PC-9 (cell line): ENCODE measurements at regions not wholly inside any gene's neighbourhood (a gene's known extent, or its start where the extent isn't known, plus 50 kb on each side); places are given as distances from the start of the nearest gene placed in this dataset.

Experiments used
- BruUV-seq: library from RNA; stranded (reverse); fragments of 400-500 nt; replicated peaks from 2 replicates; lab custom pipeline; 2021; lab: Mats Ljungman, UMichigan
- CTCF ChIA-PET: fragments of 300-600 bp; sonication (Branson Sonifier 250); formaldehyde crosslinking; loops from one replicate; lab custom pipeline; 2022; ENCODE audit warnings: antibody characterized with exemption; lab: Charles Lee
- POLR2A ChIA-PET: fragments of 300-600 bp; sonication (Branson Sonifier 250); formaldehyde crosslinking; loops from one replicate; lab custom pipeline; 2022; ENCODE audit warnings: antibody characterized with exemption; ENCODE audit not compliant: unreplicated experiment; lab: Charles Lee
- DNase-seq, 2 experiments: peaks; one replicate each; pipeline versions ENCODE4 v3.0.0 to v3.0.0-alpha.2; 2015 to 2022; ENCODE audit warnings: mixed read lengths in 1 of 2
- H2AFZ ChIP-seq: fragments of 200-600 bp; sonication (generic); 2 replicates; pipeline ENCODE4 v1.8.1; 2017; ENCODE audit warnings: antibody characterized with exemption
- H3F3A ChIP-seq: fragments of 200-600 bp; sonication (generic); 2 replicates; pipeline ENCODE4 v1.8.1; 2017; ENCODE audit warnings: antibody characterized with exemption, mild to moderate bottlenecking, low read depth; ENCODE audit not compliant: insufficient read depth
- H3K27ac ChIP-seq: fragments of 200-600 bp; sonication (generic); 2 replicates; pipeline ENCODE4 v1.6.1; 2016; ENCODE audit warnings: mixed run types
- H3K27me3 ChIP-seq: fragments of 200-600 bp; sonication (generic); 2 replicates; pipeline ENCODE4 v1.6.1; 2016; ENCODE audit warnings: low read depth, mixed run types; ENCODE audit not compliant: insufficient read depth
- H3K36me3 ChIP-seq: fragments of 200-600 bp; sonication (generic); 2 replicates; pipeline ENCODE4 v1.6.1; 2016; ENCODE audit warnings: low read depth, mixed run types
- H3K4me1 ChIP-seq: fragments of 200-600 bp; sonication (generic); replicated peaks from 2 replicates; pipeline ENCODE4 v1.6.1; 2016; ENCODE audit warnings: mixed run types; ENCODE audit not compliant: insufficient read depth
- H3K4me2 ChIP-seq: fragments of 200-600 bp; sonication (generic); 2 replicates; pipeline ENCODE4 v1.6.1; 2017; ENCODE audit warnings: mixed run types
- H3K4me3 ChIP-seq: fragments of 200-600 bp; sonication (generic); 2 replicates; pipeline ENCODE4 v1.6.1; 2016; ENCODE audit warnings: mixed run types
- H3K79me2 ChIP-seq: fragments of 200-600 bp; sonication (generic); 2 replicates; pipeline ENCODE4 v1.6.1; 2017; ENCODE audit warnings: low read depth, mixed run types
- H3K9me2 ChIP-seq: fragments of 200-600 bp; sonication (generic); 2 replicates; pipeline ENCODE4 v1.8.1; 2017; ENCODE audit warnings: mild to moderate bottlenecking; ENCODE audit not compliant: insufficient read depth
- H3K9me3 ChIP-seq: fragments of 200-600 bp; sonication (generic); 2 replicates; pipeline ENCODE4 v1.8.1; 2016; ENCODE audit warnings: low read depth; ENCODE audit not compliant: insufficient read depth
- H4K20me1 ChIP-seq: fragments of 200-600 bp; sonication (generic); 2 replicates; pipeline ENCODE4 v1.8.1; 2017; ENCODE audit not compliant: insufficient read depth
- EZH2 ChIP-seq: fragments of 200-600 bp; sonication (generic); IDR thresholded peaks from 2 replicates; pipeline ENCODE4 v1.8.0; 2017; ENCODE audit warnings: antibody characterized with exemption, low read depth
- intact Hi-C: fragments of 100-400 bp; cut with micrococcal nuclease; formaldehyde crosslinking; loops from one replicate; pipeline ENCODE4 v1.10.0; 2022; ENCODE audit not compliant: unreplicated experiment
- TF ChIP-seq, protein P1 (sequence below): fragments of 200-600 bp; sonication (generic); conservative IDR thresholded peaks from 2 replicates; pipeline ENCODE4 v1.6.1; 2017; ENCODE audit warnings: mixed run types, antibody characterized with exemption, mild to moderate bottlenecking, moderate library complexity

DNA sequence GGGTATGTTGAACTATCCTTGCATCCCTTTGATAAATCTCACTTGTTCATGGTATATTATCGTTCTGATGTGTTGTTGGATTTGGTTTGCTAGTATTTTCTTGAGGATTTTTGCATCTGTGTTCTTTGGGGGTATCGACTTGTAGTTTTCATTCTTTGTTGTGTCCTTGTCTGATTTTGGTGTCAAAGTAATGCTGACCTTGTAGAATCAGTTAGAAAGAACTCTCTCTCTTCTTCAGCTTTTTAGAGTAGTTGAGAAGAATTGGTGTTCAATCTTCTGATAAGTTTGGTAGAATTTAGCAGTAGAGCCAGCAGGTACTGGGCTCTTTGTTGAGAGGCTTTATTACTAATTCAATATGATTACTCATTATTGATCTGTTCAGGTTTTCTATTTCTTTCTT is 707.2 kb upstream of the LRFN5 start:
- Histone ChIP-seq H2AFZ (no peak overlapping the region), H3K36me3 (no peaks in the 10 kb centered on the region), H3K9me3 (no peaks in the 10 kb centered on the region), H4K20me1 (no peaks in the 10 kb centered on the region), H3K4me2 (no peak overlapping the region), H3K27ac (no peak overlapping the region), H3K4me1 (no peaks in the 10 kb centered on the region), H3K79me2 (no peaks in the 10 kb centered on the region), H3K27me3 (no peaks in the 10 kb centered on the region), H3F3A (no peaks in the 10 kb centered on the region), H3K4me3 (no peak overlapping the region), H3K9me2 (no peaks in the 10 kb centered on the region)
- no TSS peak for BruUV-seq
- TF ChIP-seq, protein P1, sequence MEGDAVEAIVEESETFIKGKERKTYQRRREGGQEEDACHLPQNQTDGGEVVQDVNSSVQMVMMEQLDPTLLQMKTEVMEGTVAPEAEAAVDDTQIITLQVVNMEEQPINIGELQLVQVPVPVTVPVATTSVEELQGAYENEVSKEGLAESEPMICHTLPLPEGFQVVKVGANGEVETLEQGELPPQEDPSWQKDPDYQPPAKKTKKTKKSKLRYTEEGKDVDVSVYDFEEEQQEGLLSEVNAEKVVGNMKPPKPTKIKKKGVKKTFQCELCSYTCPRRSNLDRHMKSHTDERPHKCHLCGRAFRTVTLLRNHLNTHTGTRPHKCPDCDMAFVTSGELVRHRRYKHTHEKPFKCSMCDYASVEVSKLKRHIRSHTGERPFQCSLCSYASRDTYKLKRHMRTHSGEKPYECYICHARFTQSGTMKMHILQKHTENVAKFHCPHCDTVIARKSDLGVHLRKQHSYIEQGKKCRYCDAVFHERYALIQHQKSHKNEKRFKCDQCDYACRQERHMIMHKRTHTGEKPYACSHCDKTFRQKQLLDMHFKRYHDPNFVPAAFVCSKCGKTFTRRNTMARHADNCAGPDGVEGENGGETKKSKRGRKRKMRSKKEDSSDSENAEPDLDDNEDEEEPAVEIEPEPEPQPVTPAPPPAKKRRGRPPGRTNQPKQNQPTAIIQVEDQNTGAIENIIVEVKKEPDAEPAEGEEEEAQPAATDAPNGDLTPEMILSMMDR, result no peak
- no peak for TF ChIP-seq EZH2
- CTCF ChIA-PET, result no interaction called here
- intact Hi-C loops, result no loop called here
- DNase-seq, result no peak
- POLR2A ChIA-PET, result no interaction called here

DNA sequence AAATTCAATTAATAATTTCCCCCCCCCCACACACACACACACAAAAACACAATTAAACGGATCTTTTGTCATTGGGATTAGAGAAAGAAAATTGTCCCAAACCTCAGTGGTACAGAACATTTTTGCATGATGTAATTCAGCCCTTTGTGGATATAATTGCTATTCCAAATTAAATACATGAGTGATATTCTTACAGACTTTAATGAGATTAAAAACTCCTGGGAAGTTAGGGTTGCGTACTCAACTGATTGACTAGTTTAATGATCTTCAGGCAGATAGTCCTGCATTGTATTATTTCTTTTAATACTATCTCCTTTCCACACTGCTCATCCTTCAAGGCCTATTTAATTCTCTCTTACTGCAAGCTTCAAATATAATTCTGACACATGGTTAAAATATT is 711.8 kb upstream of the LRFN5 start:
- intact Hi-C loops, result no loop called here

DNA sequence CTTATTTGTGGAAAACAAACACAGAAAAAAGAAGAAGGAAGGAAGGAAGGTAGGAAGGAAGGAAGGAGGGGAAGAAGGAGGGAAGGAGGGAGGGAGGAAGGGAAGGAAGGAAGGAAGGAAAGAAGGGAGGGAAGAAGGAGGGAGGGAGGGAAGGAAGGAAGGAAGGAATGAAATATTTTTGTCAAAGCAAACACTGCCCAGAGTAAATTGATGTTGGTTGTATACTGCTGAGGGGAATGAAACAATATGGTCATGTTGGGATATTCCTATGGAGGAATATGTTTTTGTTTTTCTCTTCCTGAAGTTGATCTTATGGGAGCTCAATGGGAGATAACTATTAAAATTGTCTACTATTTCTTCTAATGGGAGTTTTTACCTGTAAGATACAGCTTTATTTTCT is 717.5 kb upstream of the LRFN5 start:
- no peaks in the 10 kb centered on the region for H3K36me3 ChIP-seq
- TF ChIP-seq, protein P1, result no peak
- TF ChIP-seq EZH2, result no peak
- BruUV-seq, result no TSS peak
- H4K20me1 ChIP-seq, result no peaks in the 10 kb centered on the region
- no peak for DNase-seq
- H3K9me2 ChIP-seq, result no peaks in the 10 kb centered on the region
- H3K79me2 ChIP-seq, result no peaks in the 10 kb centered on the region
- no peak overlapping the region for H3K4me2 ChIP-seq
- H3K4me1 ChIP-seq, result no peaks in the 10 kb centered on the region
- intact Hi-C loops, result no loop called here
- H3K27me3 ChIP-seq, result no peaks in the 10 kb centered on the region
- CTCF ChIA-PET, result no interaction called here
- POLR2A ChIA-PET, result interaction anchor here (0.7 kb wide), 1 partner anchor 129 kb away, joined by 5 read pairs; no protein-coding TSS in a partner anchor
- no peaks in the 10 kb centered on the region; the same call in 1 of the 2 replicates for H3F3A ChIP-seq
- H2AFZ ChIP-seq, result no peak overlapping the region
- no peak overlapping the region for H3K4me3 ChIP-seq
- no peaks in the 10 kb centered on the region for H3K9me3 ChIP-seq
- no peak overlapping the region for H3K27ac ChIP-seq

More for the DNA sequence above, 711.8 kb upstream of the LRFN5 start:
- Histone ChIP-seq H4K20me1 (no peaks in the 10 kb centered on the region), H3K9me2 (no peaks in the 10 kb centered on the region), H3K4me1 (no peaks in the 10 kb centered on the region), H3K79me2 (no peaks in the 10 kb centered on the region), H3K36me3 (no peaks in the 10 kb centered on the region), H3F3A (no peaks in the 10 kb centered on the region), H2AFZ (no peak overlapping the region), H3K4me2 (no peak overlapping the region), H3K4me3 (no peak overlapping the region), H3K9me3 (no peaks in the 10 kb centered on the region), H3K27ac (no peak overlapping the region), H3K27me3 (no peaks in the 10 kb centered on the region)
- ChIA-PET CTCF (no interaction called here), POLR2A (no interaction called here)
- BruUV-seq, result no TSS peak
- no peak for DNase-seq
- TF ChIP-seq EZH2, result no peak

DNA sequence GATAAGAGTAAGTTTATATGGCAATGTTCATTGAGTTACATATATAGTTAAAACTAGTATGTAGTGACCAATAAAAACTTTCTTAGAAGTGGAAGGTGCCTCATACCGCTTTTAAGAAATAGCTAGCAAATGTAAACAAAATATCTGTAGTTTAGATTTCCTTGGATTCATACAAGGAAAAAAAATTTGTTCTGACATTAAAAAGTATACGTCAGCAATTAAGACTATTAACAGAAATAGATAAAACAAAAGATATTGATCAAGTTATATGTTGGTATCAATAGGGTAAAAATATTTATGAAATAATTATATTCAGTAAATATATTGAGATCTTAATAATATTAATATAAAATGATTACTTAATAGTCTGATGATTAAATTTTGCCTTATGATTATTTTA is 718.8 kb upstream of the LRFN5 start:
- no peaks in the 10 kb centered on the region; the same call in 1 of the 2 replicates for H3F3A ChIP-seq
- TF ChIP-seq EZH2, result no peak
- TF ChIP-seq, protein P1, result no peak
- ChIA-PET CTCF (no interaction called here), POLR2A (no interaction called here)
- no peaks in the 10 kb centered on the region for H3K36me3 ChIP-seq
- BruUV-seq, result no TSS peak
- no peaks in the 10 kb centered on the region for H3K79me2 ChIP-seq
- H2AFZ ChIP-seq, result no peak overlapping the region
- H3K9me3 ChIP-seq, result no peaks in the 10 kb centered on the region
- H3K4me3 ChIP-seq, result no peak overlapping the region
- intact Hi-C loops, result no loop called here
- H3K9me2 ChIP-seq, result no peaks in the 10 kb centered on the region
- H4K20me1 ChIP-seq, result no peaks in the 10 kb centered on the region
- H3K27me3 ChIP-seq, result no peaks in the 10 kb centered on the region
- H3K4me2 ChIP-seq, result no peak overlapping the region
- no peak overlapping the region for H3K27ac ChIP-seq
- no peaks in the 10 kb centered on the region for H3K4me1 ChIP-seq
- DNase-seq, result no peak
